Neural cell (in vitro differentiated cells): ENCODE measurements at regions not wholly inside any gene's neighbourhood (a gene's known extent, or its start where the extent isn't known, plus 50 kb on each side); places are given as distances from the start of the nearest gene placed in this dataset.

Source experiments
- H2AFZ ChIP-seq: fragments of 200-600, 300-800 bp; sonication (generic), shearing (Covaris generic); 2 replicates; pipeline ENCODE4 v1.6.0; 2014; ENCODE audit warnings: low read depth, mild to moderate bottlenecking, antibody characterized with exemption, low read length, moderate library complexity
- H3F3A ChIP-seq: fragments of 200-600 bp; shearing (Covaris generic); 2 replicates; pipeline ENCODE4 v1.6.1; 2016; ENCODE audit warnings: mild to moderate bottlenecking, moderate library complexity, mixed read lengths, antibody characterized with exemption, low read length; ENCODE audit not compliant: insufficient read depth, poor library complexity, severe bottlenecking
- H3K27ac ChIP-seq: fragments of 200-600, 300-800 bp; sonication (generic), shearing (Covaris generic); 2 replicates; pipeline ENCODE4 v1.5.1; 2014; ENCODE audit warnings: mild to moderate bottlenecking, low read length, moderate library complexity
- H3K27me3 ChIP-seq: fragments of 300-800, 200-600 bp; sonication (generic), shearing (Covaris generic); 2 replicates; pipeline ENCODE4 v1.6.0; 2014; ENCODE audit warnings: mild to moderate bottlenecking, low read depth, low read length, moderate library complexity; ENCODE audit not compliant: insufficient read depth
- H3K36me3 ChIP-seq: fragments of 300-800, 200-600 bp; sonication (generic), shearing (Covaris generic); 2 replicates; pipeline ENCODE4 v1.5.1; 2014; ENCODE audit warnings: mild to moderate bottlenecking, antibody characterized with exemption, low read length, moderate library complexity; ENCODE audit not compliant: insufficient read depth
- H3K4me2 ChIP-seq: fragments of 300-800, 200-600 bp; sonication (generic), shearing (Covaris generic); 2 replicates; pipeline ENCODE4 v1.6.0; 2014; ENCODE audit warnings: mild to moderate bottlenecking, low read length
- H3K4me3 ChIP-seq: fragments of 300-800, 200-600 bp; sonication (generic), shearing (Covaris generic); 2 replicates; pipeline ENCODE4 v1.5.1; 2014; ENCODE audit warnings: mild to moderate bottlenecking, low read length, moderate library complexity
- H3K79me2 ChIP-seq: fragments of 200-600 bp; shearing (Covaris generic); replicated peaks from 2 replicates; pipeline ENCODE4 v1.6.0; 2014; ENCODE audit warnings: mild to moderate bottlenecking, low read length, moderate library complexity; ENCODE audit not compliant: insufficient read depth
- H3K9ac ChIP-seq: fragments of 300-800, 200-600 bp; sonication (generic), shearing (Covaris generic); 2 replicates; pipeline ENCODE4 v1.6.1; 2016; ENCODE audit warnings: mild to moderate bottlenecking, low read length, mixed read lengths
- H3K9me2 ChIP-seq: fragments of 200-600 bp; shearing (Covaris generic); 2 replicates; pipeline ENCODE4 v1.6.1; 2016; ENCODE audit warnings: mild to moderate bottlenecking, low read length, mixed read lengths; ENCODE audit not compliant: insufficient read depth
- H3K9me3 ChIP-seq: fragments of 200-600, 300-800 bp; sonication (generic), shearing (Covaris generic); 2 replicates; pipeline ENCODE4 v1.6.1; 2016; ENCODE audit warnings: mild to moderate bottlenecking, mixed run types, low read length, moderate library complexity, mixed read lengths
- H4K20me1 ChIP-seq: fragments of 200-600 bp; shearing (Covaris generic); 2 replicates; pipeline ENCODE4 v1.6.1; 2016; ENCODE audit warnings: mild to moderate bottlenecking, mixed run types; ENCODE audit not compliant: insufficient read depth
- EP300 ChIP-seq: fragments of 450-650 bp; conservative IDR thresholded peaks from 2 replicates; pipeline ENCODE4 v1.6.1; 2014; ENCODE audit warnings: antibody characterized with exemption, mild to moderate bottlenecking, moderate library complexity; ENCODE audit not compliant: poor library complexity, severe bottlenecking
- EZH2 ChIP-seq: fragments of 200-600, 300-800 bp; shearing (Covaris generic), sonication (generic); IDR thresholded peaks from 2 replicates; pipeline ENCODE4 v1.6.1; 2014; ENCODE audit warnings: antibody characterized with exemption, low read length, borderline replicate concordance, mild to moderate bottlenecking; ENCODE audit not compliant: insufficient read depth, poor library complexity, severe bottlenecking
- MXI1 ChIP-seq: fragments of 450-650 bp; conservative IDR thresholded peaks from 2 replicates; pipeline ENCODE4 v1.6.1; 2014; ENCODE audit warnings: antibody characterized with exemption, mild to moderate bottlenecking; ENCODE audit not compliant: poor library complexity, severe bottlenecking
- POLR2AphosphoS5 ChIP-seq: IDR thresholded peaks from 2 replicates; pipeline ENCODE4 v1.6.1; 2012
- RAD21 ChIP-seq: fragments of 450-650 bp; conservative IDR thresholded peaks from 2 replicates; pipeline ENCODE4 v1.6.1; 2014; ENCODE audit warnings: antibody characterized with exemption, mild to moderate bottlenecking, moderate library complexity
- SMC3 ChIP-seq: fragments of 450-650 bp; conservative IDR thresholded peaks from 2 replicates; pipeline ENCODE4 v1.6.1; 2014; ENCODE audit warnings: antibody characterized with exemption, mild to moderate bottlenecking, moderate library complexity; ENCODE audit not compliant: poor library complexity
- TAF1 ChIP-seq: IDR thresholded peaks from 2 replicates; pipeline ENCODE4 v1.6.1; 2012; ENCODE audit warnings: low read depth
- TF ChIP-seq, protein P1 (sequence below): fragments of 450-650 bp; IDR thresholded peaks from 2 replicates; pipeline ENCODE4 v1.5.1; 2014; ENCODE audit warnings: antibody characterized with exemption, mild to moderate bottlenecking, moderate library complexity; ENCODE audit not compliant: poor library complexity, severe bottlenecking
- TF ChIP-seq, protein P2 (sequence below): IDR thresholded peaks from 2 replicates; pipeline ENCODE4 v1.6.1; 2012; ENCODE audit warnings: borderline replicate concordance

DNA sequence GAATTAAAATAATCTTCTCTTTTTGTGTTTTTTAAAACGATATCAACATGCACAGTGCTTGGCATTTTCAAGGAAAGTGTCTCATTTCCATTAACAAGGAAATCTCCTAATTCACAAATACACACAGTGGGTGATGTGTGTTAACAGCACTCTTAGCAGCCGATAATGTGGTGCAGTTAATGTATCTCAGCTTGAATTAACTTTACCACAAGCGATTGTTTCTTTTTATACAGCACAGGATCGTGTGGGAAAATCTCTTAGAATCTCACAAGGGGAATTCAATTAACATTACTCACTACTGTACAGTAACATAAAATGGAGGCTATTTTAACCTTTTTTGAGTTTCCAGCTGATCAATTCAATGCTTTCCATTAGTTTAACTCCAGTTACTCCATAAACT, 1841.9 kb downstream of the STIM2 start:
- Histone ChIP-seq H3K9ac (no peak overlapping the region), H3K4me2 (no peak overlapping the region), H3F3A (peaks cover 4% of the 10 kb centered on the region), H3K4me3 (no peak overlapping the region), H3K79me2 (no peaks in the 10 kb centered on the region), H3K9me3 (no peaks in the 10 kb centered on the region), H3K27me3 (no peaks in the 10 kb centered on the region), H4K20me1 (no peaks in the 10 kb centered on the region), H3K27ac (peak overlapping the region; percentile 38), H3K9me2 (no peaks in the 10 kb centered on the region), H2AFZ (no peak overlapping the region), H3K36me3 (no peaks in the 10 kb centered on the region)
- no peak for TF ChIP-seq MXI1
- TF ChIP-seq RAD21 = peak; percentile 10
- peak; percentile 32 for TF ChIP-seq POLR2AphosphoS5
- no peak for TF ChIP-seq TAF1
- TF ChIP-seq, protein P1, sequence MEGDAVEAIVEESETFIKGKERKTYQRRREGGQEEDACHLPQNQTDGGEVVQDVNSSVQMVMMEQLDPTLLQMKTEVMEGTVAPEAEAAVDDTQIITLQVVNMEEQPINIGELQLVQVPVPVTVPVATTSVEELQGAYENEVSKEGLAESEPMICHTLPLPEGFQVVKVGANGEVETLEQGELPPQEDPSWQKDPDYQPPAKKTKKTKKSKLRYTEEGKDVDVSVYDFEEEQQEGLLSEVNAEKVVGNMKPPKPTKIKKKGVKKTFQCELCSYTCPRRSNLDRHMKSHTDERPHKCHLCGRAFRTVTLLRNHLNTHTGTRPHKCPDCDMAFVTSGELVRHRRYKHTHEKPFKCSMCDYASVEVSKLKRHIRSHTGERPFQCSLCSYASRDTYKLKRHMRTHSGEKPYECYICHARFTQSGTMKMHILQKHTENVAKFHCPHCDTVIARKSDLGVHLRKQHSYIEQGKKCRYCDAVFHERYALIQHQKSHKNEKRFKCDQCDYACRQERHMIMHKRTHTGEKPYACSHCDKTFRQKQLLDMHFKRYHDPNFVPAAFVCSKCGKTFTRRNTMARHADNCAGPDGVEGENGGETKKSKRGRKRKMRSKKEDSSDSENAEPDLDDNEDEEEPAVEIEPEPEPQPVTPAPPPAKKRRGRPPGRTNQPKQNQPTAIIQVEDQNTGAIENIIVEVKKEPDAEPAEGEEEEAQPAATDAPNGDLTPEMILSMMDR = no peak

DNA sequence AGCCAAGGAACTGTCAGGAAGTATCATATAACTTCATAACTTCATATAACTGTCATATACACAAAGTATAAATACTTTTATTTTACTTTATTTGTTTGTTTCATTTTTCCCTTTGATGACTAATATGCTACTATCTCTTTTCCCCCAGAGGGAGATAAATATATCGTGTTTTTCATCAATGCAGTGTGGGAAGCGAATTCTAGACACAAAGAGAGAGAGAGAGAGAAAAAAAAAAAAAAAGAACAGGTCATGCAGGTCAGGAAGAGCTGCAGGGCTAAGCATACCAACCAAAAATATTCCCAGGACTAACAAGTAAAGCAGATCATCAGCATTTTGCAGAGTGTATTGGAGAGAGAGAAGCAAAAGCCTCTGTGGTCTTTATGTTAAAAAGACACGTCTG, 1849.2 kb downstream of the STIM2 start:
- H3K4me2 ChIP-seq = no peak overlapping the region
- no peaks in the 10 kb centered on the region for H3K36me3 ChIP-seq
- H3K9me3 ChIP-seq = no peaks in the 10 kb centered on the region
- H3K27me3 ChIP-seq = no peaks in the 10 kb centered on the region
- no peaks in the 10 kb centered on the region for H3K79me2 ChIP-seq
- H3K9me2 ChIP-seq = no peaks in the 10 kb centered on the region
- H2AFZ ChIP-seq = no peak overlapping the region
- H3K4me3 ChIP-seq = no peak overlapping the region
- no peaks in the 10 kb centered on the region for H3F3A ChIP-seq
- H3K27ac ChIP-seq = no peak overlapping the region
- TF ChIP-seq POLR2AphosphoS5 (no peak), EP300 (no peak), TAF1 (no peak), RAD21 (no peak), MXI1 (no peak), EZH2 (no peak), SMC3 (no peak)
- TF ChIP-seq, protein P1 = no peak
- TF ChIP-seq, protein P2, sequence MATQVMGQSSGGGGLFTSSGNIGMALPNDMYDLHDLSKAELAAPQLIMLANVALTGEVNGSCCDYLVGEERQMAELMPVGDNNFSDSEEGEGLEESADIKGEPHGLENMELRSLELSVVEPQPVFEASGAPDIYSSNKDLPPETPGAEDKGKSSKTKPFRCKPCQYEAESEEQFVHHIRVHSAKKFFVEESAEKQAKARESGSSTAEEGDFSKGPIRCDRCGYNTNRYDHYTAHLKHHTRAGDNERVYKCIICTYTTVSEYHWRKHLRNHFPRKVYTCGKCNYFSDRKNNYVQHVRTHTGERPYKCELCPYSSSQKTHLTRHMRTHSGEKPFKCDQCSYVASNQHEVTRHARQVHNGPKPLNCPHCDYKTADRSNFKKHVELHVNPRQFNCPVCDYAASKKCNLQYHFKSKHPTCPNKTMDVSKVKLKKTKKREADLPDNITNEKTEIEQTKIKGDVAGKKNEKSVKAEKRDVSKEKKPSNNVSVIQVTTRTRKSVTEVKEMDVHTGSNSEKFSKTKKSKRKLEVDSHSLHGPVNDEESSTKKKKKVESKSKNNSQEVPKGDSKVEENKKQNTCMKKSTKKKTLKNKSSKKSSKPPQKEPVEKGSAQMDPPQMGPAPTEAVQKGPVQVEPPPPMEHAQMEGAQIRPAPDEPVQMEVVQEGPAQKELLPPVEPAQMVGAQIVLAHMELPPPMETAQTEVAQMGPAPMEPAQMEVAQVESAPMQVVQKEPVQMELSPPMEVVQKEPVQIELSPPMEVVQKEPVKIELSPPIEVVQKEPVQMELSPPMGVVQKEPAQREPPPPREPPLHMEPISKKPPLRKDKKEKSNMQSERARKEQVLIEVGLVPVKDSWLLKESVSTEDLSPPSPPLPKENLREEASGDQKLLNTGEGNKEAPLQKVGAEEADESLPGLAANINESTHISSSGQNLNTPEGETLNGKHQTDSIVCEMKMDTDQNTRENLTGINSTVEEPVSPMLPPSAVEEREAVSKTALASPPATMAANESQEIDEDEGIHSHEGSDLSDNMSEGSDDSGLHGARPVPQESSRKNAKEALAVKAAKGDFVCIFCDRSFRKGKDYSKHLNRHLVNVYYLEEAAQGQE = no peak
- no peaks in the 10 kb centered on the region for H4K20me1 ChIP-seq
- no peak overlapping the region for H3K9ac ChIP-seq
